GM12891 (cell line): ENCODE measurements at regions not wholly inside any gene's neighbourhood (a gene's known extent, or its start where the extent isn't known, plus 50 kb on each side); places are given as distances from the start of the nearest gene placed in this dataset.
"Not testable (repeated sequence)": the region's sequence is repeated elsewhere in the genome, so short reads cannot be mapped to it uniquely, and the experiment has no call there.

Experiments
- DNase-seq: peaks from one replicate; pipeline ENCODE4 v3.0.0; 2011; ENCODE audit warnings: low spot score; ENCODE audit not compliant: insufficient read length
- FAIRE-seq: peaks from 2 replicates; lab custom pipeline; 2011; peaks lifted over from hg19 to GRCh38; lab: Jason Lieb, UNC
- PAX5 ChIP-seq: IDR thresholded peaks from 2 replicates; pipeline ENCODE4 v1.6.1; 2011; ENCODE audit warnings: low read length, moderate library complexity, mild to moderate bottlenecking; ENCODE audit not compliant: insufficient read depth, severe bottlenecking
- POLR2A ChIP-seq: IDR thresholded peaks from 2 replicates; pipeline ENCODE4 v1.6.1; 2011; ENCODE audit warnings: low read depth, low read length, control low read depth
- POLR2AphosphoS5 ChIP-seq: IDR thresholded peaks from 2 replicates; pipeline ENCODE4 v1.6.1; 2011; ENCODE audit warnings: low read depth, low read length, control low read depth
- POU2F2 ChIP-seq: IDR thresholded peaks from 2 replicates; pipeline ENCODE4 v1.6.1; 2011; ENCODE audit warnings: low read depth, mild to moderate bottlenecking, control low read depth, low read length, moderate library complexity
- SPI1 ChIP-seq: IDR thresholded peaks from 2 replicates; pipeline ENCODE4 v1.6.1; 2011; ENCODE audit warnings: low read depth, low read length, control low read depth
- TAF1 ChIP-seq: IDR thresholded peaks from 2 replicates; pipeline ENCODE4 v1.6.1; 2011; ENCODE audit warnings: low read depth, low read length, control low read depth

DNA sequence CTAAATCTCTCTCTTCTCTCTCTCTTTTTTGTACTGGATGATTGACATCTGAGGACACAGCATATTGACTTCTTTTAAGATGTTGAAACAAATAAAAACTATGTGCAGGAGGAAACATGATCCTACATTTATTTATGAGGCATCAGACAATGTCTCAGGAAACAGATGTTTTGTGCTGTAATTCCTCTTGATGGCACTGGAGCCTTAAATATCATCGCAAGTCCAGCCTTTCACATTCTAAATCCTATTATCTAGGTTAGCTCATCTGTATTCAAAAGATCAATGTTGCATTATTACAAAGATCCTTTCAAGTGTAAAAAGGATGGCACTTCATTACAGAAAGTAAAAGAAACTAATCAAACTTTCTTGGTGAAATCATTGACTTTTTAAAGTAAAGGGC, 63.9 kb downstream of the MAT2B start:
- TF ChIP-seq POLR2AphosphoS5 (no peak), TAF1 (no peak), POU2F2 (no peak), SPI1 (no peak), PAX5 (no peak), POLR2A (no peak)
- FAIRE-seq (no peak), DNase-seq (no peak)

DNA sequence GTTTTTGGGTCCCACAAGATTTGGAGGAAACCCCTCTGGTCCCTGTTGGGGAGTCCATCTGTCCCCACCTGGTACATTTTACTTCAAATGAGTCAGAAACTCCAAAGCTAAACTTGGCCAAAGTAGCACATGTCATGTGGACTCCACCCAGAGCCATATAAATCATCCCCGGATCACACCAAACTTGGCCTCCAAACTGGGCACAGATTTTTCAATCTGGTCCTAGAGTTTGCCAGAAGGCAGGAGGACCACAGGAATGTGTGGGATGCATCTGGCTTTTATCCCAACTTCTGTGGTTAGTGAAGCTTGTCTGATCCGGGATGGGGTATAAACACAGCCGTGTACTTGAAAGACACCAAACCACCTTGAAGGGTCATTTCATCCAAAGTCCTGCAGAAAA, 66.3 kb downstream of the MAT2B start:
- FAIRE-seq, result no peak
- TF ChIP-seq POU2F2 (no peak), SPI1 (no peak), POLR2A (no peak)
- no peak for DNase-seq

DNA sequence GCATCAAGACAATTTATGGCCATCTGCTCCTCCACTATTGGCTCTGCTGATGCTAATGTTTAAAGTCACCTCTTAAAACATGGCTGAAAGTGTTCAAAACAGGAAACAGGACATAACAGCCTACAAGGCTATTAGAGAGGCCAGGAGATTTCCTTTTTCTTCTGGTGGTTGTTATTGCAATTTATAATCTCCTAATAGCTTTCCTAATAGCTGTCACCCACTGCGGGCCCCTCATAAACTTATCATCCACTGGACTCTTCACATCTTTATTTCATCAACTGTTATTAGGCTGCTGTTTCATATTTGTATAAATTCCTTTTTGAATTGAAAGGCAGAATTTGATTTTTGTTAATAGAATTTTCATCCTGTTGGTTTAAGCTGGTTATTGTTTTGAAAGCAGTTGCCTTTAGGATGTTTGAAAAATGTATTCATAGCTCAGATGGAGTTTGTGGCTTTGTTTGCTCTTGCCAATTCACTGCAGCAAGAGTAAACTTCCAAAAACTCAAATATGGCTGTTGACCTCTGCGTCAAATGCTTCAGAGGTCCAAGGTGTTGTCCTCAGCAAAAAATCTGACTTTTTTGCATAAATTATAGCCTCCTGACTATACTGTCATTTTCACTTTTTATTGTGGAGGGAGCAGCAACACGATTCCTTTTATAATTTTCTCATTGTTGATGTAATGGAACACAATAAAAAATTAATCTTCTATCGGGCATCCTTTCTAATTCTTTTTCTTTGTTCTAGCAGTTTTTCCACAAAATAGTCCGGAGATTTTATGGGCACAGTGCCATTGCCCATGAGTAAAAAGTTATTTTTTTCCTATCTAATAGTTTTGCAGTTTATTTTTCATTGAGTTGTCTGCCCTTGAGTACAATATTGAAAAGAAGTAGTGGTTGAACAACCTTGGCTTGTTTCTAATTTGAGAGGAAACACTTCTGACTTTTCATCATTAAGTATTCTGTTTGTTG, 69.3 kb downstream of the MAT2B start:
- TF ChIP-seq POLR2AphosphoS5, result no peak
- no peak for TF ChIP-seq SPI1
- TF ChIP-seq POU2F2, result no peak
- TF ChIP-seq TAF1, result no peak
- no peak for DNase-seq

DNA sequence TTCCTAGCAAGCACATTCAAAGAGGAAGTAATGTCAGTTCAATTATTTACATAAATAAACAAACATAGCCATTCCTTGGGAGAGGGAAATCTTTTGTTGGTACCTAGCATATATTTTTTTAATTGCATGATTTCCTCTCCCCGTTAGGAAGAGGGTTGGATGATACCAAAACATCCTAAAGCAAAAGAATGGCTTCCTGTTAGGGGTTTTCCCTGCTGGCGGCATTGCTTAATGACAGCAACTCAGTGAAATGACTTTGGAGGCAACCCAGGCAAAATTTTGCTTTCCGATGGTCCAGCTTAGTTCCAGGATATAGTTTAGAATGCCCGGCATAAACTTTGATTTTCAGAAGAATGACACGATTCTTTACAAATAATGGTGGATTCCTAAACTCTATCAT, 73.2 kb downstream of the MAT2B start:
- TF ChIP-seq PAX5, result no peak
- TF ChIP-seq TAF1, result no peak
- TF ChIP-seq POLR2AphosphoS5, result no peak
- TF ChIP-seq POU2F2, result no peak
- no peak for TF ChIP-seq SPI1
- TF ChIP-seq POLR2A, result no peak
- no peak for DNase-seq
- FAIRE-seq, result no peak

More for the DNA sequence above, 69.3 kb downstream of the MAT2B start:
- FAIRE-seq, result no peak

DNA sequence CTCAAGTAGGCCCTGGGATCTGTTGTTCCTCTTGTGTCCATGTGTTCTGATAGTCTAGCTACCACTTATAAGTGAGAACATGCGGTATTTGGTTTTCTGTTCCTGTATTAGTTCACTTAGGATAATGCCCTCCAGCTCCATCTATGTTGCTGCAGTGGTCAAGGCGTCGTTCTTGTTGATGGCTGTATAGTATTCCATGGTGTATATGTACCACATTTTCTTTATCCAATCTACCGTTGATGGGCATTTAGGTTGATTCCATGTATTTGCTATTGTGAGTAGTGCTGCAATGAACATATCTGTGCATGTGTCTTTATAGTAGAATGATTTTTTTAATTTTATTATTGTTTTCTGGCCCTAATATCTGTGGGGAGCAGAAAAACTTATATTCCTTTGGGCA, 74.3 kb downstream of the MAT2B start:
- DNase-seq (no peak), FAIRE-seq (no peak)
- no peak for TF ChIP-seq TAF1
- no peak for TF ChIP-seq POLR2A
- TF ChIP-seq PAX5, result no peak
- no peak for TF ChIP-seq POU2F2
- no peak for TF ChIP-seq POLR2AphosphoS5
- TF ChIP-seq SPI1, result no peak

DNA sequence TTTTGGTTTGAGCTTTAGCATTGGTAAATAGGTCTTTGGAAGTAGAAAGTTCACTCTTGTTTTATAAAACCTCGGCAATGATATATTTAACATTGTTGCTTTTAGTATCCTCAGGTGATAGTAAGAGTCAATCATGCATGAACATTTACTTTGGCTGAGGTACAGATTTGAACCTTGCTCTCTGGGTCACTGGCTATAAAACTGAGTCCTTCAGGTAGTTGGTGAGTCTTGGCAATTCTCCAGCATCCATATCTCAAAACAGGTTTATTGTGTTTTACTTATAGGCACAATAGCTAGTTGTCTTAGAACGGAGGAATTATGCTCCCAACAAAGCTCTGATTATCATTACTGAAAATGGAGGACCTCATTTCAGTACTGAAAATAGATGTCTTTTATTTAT, 75.1 kb downstream of the MAT2B start:
- FAIRE-seq (no peak), DNase-seq (no peak)
- TF ChIP-seq SPI1 (no peak), POLR2A (no peak), TAF1 (no peak), POLR2AphosphoS5 (no peak), PAX5 (no peak), POU2F2 (no peak)

DNA sequence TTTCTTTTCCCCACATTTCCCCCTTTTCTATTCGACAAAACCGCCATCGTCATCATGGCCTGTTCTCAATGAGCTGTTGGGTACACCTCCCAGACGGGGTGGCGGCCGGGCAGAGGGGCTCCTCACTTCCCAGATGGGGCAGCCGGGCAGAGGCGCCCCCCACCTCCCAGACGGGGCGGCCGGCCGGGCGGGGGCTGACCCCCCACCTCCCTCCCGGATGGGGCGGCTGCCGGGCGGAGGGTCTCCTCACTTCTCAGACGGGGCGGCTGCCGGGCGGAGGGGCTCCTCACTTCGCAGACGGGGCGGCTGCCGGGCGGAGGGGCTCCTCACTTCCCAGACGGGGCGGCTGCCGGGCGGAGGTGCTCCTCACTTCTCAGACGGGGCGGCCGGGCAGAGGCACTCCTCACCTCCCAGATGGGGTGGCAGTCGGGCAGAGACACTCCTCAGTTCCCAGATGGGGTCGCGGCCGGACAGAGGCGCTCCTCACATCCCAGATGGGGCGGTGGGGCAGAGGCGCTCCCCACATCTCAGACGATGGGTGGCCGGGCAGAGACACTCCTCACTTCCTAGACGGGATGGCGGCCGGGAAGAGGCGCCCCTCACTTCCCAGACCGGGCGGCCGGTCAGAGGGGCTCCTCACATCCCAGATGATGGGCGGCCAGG, 78.2 kb downstream of the MAT2B start:
- not testable (repeated sequence) for FAIRE-seq, DNase-seq

DNA sequence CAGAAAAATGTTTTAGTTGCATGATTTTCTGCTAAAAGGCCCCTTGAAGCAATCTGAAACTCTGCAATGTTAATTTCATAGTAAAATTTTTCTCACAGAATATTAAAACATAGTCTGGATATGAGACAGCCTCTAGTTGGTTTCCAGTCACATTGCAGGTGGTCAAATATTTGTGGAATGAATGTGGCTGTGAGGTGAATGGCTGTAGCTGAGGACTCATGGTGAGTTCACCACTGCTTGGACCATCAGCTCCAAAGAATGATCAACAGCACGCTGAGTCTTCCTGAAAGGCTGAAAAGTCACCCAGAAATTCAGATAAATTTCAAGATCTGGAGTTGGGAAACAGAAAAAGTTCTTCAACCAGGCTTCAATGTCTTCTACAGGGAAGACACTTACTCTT, 79.8 kb downstream of the MAT2B start:
- no peak for TF ChIP-seq POU2F2
- TF ChIP-seq SPI1, result no peak
- TF ChIP-seq PAX5, result no peak
- TF ChIP-seq TAF1, result no peak
- no peak for FAIRE-seq
- DNase-seq, result no peak

DNA sequence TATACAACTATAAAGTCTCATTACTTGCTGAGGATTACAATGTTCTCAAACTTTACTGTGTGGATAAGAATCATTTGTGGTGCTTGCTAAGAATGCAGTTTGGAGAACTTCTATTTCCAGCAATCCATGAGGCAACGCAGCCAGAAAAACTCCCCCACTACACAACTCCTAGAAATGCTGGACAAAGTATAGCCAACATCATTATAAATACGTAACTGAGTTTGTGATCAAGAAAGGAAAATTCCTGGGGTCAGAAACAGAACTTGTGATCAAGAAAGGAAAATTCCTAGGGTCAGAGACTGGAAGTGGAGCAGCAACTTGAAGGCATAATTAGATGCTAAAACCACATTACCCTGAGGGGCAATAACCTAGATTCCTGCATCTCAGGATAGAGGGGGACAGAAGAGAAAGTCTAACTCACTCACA, 81.1 kb downstream of the MAT2B start:
- TF ChIP-seq PAX5 (no peak), SPI1 (no peak), POLR2A (no peak), POLR2AphosphoS5 (no peak), TAF1 (no peak), POU2F2 (no peak)
- DNase-seq (no peak), FAIRE-seq (no peak)

DNA sequence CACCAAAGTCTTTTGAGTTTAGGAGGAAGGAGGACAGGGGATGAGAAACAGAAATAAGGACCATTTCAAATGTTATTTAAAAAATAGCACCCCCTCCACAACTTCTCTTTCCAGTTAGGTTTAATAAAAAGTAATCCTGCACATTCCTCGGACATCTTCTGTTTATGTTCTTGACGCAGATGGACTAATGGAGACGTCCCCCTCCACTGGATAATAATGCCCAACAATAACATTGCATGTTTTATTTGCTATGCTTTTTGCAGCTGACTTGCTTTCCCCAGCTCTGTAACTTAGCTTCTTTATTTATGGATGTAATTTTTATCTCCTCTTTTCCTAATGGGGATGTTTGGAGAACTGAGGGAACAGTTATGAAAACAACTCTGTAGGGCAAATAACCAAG, 89.5 kb downstream of the MAT2B start:
- FAIRE-seq (no peak), DNase-seq (no peak)
- no peak for TF ChIP-seq PAX5
- no peak for TF ChIP-seq POLR2A
- no peak for TF ChIP-seq SPI1
- no peak for TF ChIP-seq TAF1
- no peak for TF ChIP-seq POLR2AphosphoS5
- TF ChIP-seq POU2F2, result no peak

DNA sequence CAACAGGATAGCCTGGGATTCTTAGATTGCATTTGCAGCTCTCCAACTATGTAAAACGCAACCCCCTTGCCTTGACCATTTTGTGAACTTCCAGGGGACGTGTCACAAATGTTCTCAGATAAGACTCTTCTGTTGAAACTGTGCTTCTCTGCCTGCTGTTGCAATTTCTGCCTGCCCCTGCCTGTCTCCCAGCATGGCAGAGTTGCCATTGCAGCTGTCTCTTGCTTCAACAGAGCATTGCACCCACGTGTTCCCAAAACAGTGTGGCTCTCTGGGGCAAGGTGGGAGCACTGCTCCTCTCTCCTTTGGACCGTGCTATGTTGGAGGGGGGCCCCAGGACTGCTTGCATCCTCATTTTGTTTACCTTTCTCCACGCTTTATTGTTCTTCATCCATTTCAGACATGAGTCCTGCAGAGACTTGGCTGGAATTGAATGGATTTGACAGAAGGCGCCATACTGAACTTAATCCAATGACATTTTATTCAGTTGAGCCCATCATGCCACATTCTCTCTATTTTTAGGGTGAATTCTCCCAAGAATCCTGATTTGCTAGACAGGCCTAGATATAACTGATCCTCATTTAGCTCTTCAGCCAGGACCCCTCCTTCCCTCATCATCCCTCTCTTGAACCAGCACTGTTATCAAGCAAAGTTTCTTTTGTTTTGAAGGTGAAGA, 90.7 kb downstream of the MAT2B start:
- FAIRE-seq (no peak), DNase-seq (no peak)
- TF ChIP-seq POLR2A, result no peak
- TF ChIP-seq POU2F2, result no peak
- TF ChIP-seq TAF1, result no peak
- no peak for TF ChIP-seq SPI1
- no peak for TF ChIP-seq PAX5
- TF ChIP-seq POLR2AphosphoS5, result no peak
